GM04504 (cell line): ENCODE measurements at regions not wholly inside any gene's neighbourhood (a gene's known extent, or its start where the extent isn't known, plus 50 kb on each side); places are given as distances from the start of the nearest gene placed in this dataset.
"Not testable (repeated sequence)": the region's sequence is repeated elsewhere in the genome, so short reads cannot be mapped to it uniquely, and the experiment has no call there.

ENCODE experiments used
- DNase-seq: peaks from one replicate; pipeline ENCODE4 v3.0.0-alpha.2; 2012; ENCODE audit warnings: low read depth

- no peak for DNase-seq
Measured at GRCh38 chr12:97005174-97005573, 98.1 kb downstream of the NEDD1 start.

GRCh38 chr12:97005646-97006045 is 98.6 kb downstream of the NEDD1 start:
- DNase-seq: no peak

- DNase-seq: no peak
Measured at GRCh38 chr12:97006585-97006984, 99.5 kb downstream of the NEDD1 start.

- no peak for DNase-seq
Measured at GRCh38 chr12:97016163-97016562, 109.1 kb downstream of the NEDD1 start.

- DNase-seq: no peak
Measured at GRCh38 chr12:97017213-97017612, 110.2 kb downstream of the NEDD1 start.

- DNase-seq: no peak
Measured at GRCh38 chr12:97022536-97023230, 115.6 kb downstream of the NEDD1 start.

GRCh38 chr12:97024393-97024792 is 117.3 kb downstream of the NEDD1 start:
- no peak for DNase-seq

- no peak for DNase-seq
Measured at GRCh38 chr12:97026901-97027300, 119.8 kb downstream of the NEDD1 start.

- no peak for DNase-seq
Measured at GRCh38 chr12:97027482-97027881, 120.4 kb downstream of the NEDD1 start.

- no peak for DNase-seq
Measured at GRCh38 chr12:97038131-97038530, 131.1 kb downstream of the NEDD1 start.

GRCh38 chr12:97038834-97039233 is 131.8 kb downstream of the NEDD1 start:
- DNase-seq: no peak

GRCh38 chr12:97046901-97047300 is 139.8 kb downstream of the NEDD1 start:
- DNase-seq: no peak

- no peak for DNase-seq
Measured at GRCh38 chr12:97047361-97047760, 140.3 kb downstream of the NEDD1 start.

- no peak for DNase-seq
Measured at GRCh38 chr12:97048421-97049035, 141.5 kb downstream of the NEDD1 start.

GRCh38 chr12:97050509-97050908 is 143.5 kb downstream of the NEDD1 start:
- DNase-seq: no peak

- no peak for DNase-seq
Measured at GRCh38 chr12:97051341-97051740, 144.3 kb downstream of the NEDD1 start.

GRCh38 chr12:97061171-97061570 is 154.1 kb downstream of the NEDD1 start:
- no peak for DNase-seq

- DNase-seq: no peak
Measured at GRCh38 chr12:97063292-97063935, 156.4 kb downstream of the NEDD1 start.

GRCh38 chr12:97075161-97075933 is 168.3 kb downstream of the NEDD1 start:
- no peak for DNase-seq

- DNase-seq: no peak
Measured at GRCh38 chr12:97075934-97076630, 169.0 kb downstream of the NEDD1 start.

- DNase-seq: not testable (repeated sequence)
Measured at GRCh38 chr12:97076912-97077311, 169.9 kb downstream of the NEDD1 start.

GRCh38 chr12:97082029-97082428 is 175.0 kb downstream of the NEDD1 start:
- no peak for DNase-seq
